ENCODE measurements at regions not wholly inside any gene's neighbourhood (a gene's known extent, or its start where the extent isn't known, plus 50 kb on each side); places are given as distances from the start of the nearest gene placed in this dataset.
"Not testable (repeated sequence)": the region's sequence is repeated elsewhere in the genome, so short reads cannot be mapped to it uniquely, and the experiment has no call there.

DNA sequence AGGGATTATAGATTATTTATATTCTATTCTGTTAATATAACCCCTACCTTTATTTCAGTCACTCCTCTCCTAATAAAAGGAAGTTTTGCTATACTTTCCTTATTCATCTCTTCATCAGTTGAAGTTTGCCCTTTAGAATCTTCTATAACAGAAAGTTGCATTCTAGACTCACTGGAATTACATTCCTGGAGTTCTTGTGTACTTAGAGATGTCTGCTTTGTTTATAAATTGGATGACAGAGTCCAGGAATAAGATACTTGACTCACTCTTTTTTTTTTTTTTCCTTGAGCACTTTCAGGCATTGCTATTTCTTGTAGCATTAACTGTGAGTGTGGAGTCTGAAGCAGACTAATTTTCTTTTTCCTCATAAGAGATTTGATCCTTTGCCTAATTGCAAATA, 640.8 kb downstream of the XPNPEP1 start:
- peak; percentile 49 for DNase-seq (ENCODE audit: low read depth)

DNA sequence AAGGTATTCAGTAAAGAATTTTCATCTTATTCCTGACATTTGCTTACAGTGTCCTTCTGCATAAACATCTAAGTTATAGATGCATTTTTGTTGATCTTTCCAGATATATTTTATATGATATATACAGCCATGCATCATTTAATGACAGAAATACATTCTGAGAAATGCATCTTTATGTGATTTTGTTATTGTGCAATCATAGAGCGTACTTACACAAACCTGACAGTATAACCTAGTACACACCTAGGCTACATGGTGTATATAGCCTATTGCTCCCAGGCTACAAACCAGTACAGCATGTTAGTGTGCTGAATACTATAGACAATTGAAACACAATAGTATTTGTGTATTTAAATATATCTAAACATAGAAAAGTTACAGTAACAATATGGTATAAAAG, 642.0 kb downstream of the XPNPEP1 start:
- no peak for DNase-seq (ENCODE audit: low read depth)

DNA sequence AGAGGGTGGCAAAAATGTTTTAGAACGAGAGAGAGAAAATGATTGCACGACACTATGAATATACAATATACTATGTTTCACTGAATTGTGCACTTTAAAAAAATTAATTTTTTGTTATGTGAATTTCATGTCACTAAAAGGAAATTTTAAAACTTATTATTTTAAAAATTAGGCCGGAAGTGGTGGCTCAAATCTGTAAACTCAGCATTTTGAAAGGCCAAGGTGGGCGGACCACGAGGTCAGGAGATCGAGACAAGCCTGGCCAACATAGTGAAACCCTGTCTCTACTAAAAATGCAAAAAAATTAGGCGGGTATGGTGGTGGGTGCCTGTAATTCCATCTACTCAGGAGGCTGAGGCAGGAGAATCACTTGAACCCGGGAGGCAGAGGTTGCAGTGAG, 642.5 kb downstream of the XPNPEP1 start:
- no peak for DNase-seq (ENCODE audit: low read depth)

DNA sequence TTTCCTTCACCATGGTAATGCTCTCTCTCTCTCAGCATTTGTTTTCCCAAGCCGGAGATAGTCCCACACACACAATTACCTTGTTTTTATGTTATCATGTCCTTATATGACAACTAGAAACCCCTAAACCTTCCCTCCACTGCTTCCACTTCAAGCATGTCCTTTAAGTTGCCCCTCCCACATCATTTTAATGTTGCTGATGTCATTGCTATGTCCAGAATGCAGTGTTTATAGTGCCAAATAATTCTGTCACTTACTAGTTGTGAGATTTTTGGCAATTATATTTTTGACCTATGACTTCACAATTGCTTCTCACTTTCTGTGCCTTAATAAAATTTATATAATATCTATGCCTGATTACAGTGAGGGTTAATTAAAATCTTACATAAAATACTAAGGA, 645.9 kb downstream of the XPNPEP1 start:
- no peak for DNase-seq (ENCODE audit: low read depth)

DNA sequence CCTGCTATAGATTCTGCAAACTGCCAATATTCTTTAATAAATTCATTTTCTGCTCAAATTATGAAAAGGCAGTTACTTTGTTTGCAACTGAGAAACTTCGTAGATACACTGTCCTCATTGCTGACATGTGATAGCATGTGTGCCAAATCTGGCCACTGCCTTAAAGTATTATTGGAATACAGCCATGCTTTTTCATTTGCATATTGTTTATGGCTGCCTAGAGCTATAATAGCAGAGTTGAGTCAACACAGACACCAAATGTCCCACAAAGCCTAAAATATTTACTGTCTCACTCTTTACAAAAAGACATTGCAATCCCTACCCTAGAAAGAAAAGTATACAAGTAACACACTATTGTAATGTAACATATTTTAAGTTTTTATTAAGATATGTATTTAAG, 647.4 kb downstream of the XPNPEP1 start:
- DNase-seq (ENCODE audit: low read depth) = no peak

DNA sequence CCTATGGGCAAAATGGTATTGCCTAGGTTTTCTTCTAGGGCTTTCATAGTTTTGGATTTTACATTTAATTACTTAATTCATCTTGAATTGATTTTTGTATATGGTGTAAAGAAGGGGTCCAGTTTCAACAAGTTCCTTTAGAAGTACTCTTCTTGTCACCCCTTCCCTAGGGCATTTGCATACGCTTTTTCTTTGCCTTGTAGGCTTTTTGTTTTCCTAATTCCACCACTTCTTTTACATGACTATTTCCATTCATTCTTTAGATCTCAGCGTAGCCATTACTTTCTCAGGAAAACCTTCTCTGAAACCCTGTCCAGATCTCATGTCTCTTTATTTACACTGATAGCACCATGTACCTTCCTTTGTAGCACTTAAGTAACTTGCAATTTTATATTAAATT, 648.6 kb downstream of the XPNPEP1 start:
- no peak for DNase-seq (ENCODE audit: low read depth)

DNA sequence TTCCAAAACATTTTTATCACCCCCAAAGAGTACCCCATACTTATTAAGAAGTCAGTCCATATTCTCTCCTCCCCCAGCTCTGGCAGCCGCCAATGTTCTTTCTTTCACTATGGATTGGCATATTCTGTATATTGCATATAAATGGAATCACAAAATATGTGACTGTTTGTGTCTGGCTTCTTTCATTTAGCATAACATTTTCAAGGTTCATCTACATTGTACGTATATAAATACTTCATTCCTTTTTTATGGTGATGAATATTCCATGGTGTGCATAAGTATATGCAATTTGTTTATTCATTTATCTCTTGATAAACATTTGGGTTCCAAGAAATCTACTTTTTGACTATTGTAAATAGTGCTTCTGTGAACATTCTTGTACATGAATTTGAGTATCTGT, 653.1 kb downstream of the XPNPEP1 start:
- DNase-seq (ENCODE audit: low read depth) = no peak

DNA sequence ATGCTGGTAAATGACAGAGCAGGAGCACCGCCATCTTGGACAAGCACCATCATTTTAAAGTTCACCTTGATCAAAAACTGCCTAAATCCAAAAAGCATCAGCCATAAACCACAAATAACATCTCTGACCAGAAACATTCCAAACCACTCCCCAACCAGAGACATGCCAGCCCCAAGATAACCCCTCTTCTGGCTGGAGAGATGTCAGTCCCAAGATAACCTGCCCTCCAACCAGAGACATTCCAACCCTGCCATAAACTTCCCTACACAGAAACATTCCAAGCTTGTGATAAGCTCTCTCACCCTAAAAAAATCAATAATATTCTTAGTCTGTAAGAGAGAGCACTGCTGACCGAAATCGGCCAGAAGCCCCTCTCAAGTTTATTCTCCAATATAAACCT, 659.3 kb downstream of the XPNPEP1 start:
- no peak for DNase-seq (ENCODE audit: low read depth)

DNA sequence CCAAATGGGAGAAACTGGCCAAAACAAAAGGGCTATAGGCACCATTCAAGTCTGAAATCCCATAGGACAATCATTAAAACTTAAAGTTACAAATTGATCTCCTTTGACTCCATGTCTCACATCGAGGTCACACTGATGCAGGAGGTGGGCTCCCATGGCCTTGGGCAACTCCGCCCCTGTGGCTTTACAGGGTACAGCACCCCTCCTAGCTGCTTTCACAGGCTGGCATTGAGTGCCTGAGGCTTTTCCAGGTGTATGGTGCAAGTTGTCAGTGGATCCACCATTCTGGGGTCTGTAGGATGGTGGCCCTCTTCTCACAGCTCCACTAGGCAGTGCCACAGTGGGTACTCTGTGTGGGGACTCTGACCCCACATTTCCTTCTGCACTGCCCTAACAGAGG, 662.1 kb downstream of the XPNPEP1 start:
- no peak for DNase-seq (ENCODE audit: low read depth)

DNA sequence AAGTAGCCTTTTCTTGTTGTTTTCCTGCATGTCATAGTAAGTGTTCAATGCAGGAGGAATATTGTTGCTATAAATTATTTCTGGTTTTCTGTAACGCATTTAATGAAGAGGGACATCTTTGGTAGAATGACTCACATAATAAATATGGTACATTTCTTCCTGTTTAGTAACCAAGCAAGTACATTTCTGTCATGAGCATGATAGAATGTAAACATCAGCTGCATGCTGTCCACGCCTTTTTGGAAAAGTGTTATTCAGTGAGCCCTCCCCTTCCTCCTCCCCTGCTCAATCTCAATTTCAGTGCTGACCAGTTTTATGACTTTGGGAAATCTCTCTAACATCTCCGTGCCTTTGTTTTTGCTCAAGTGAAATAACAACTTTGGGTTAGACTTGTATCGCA, 664.0 kb downstream of the XPNPEP1 start:
- no peak for DNase-seq (ENCODE audit: low read depth)

DNA sequence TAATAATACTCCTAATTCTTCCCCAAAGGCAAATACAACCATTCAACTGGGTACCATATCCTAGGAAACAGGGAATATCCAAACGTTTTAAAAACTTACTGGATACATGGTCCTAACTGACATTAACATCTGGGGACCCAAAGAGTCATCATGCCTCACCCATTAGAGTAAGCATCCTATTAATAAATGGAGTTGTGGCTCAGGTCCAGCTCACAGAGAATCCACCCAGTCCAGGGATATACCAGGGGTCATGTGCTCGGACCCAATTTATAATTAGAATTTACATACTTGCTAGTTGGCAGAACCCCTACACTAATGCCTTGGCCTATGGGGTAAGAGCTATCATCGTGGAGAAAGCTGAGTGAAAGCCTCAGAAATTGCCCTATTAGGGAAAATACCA, 670.0 kb downstream of the XPNPEP1 start:
- DNase-seq (ENCODE audit: low read depth) = no peak

DNA sequence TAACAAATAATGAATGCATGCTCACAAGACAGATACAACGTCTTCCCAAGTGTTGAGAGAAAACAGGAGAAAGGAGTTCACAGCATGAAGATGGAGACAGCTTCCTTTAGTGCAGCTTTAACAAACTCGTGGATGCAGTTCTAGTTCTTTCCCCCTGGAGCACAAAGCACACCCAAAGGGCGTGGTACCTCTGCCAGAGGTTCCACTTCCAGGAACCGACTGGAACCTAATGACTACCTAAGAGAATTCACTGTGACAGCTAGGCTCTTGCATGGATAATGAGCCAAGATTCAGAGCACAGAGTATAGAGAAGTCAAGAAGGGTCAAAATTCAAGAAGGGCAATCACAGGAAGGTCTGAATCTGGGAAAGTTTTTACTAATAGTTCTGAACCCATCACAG, 673.2 kb downstream of the XPNPEP1 start:
- no peak for DNase-seq (ENCODE audit: low read depth)

DNA sequence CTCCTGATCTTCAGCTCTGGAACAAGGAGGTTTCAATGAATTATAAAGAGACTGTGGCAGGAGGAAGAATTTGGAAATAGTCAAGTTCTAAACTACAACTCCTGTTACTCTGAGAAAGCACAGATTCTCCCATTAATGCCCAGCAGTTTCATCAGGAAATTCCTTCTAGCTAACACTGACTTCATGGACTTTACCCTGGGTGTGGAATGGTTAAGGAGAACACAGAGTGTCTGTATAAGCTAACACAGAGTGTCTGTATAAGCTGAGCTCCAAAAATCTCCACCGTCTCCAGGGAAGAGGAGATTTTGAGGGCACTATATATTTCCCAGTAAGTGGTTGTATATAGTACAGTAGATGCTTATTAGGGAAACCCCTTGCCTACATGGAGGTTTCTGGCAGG, 675.5 kb downstream of the XPNPEP1 start:
- no peak for DNase-seq (ENCODE audit: low read depth)

DNA sequence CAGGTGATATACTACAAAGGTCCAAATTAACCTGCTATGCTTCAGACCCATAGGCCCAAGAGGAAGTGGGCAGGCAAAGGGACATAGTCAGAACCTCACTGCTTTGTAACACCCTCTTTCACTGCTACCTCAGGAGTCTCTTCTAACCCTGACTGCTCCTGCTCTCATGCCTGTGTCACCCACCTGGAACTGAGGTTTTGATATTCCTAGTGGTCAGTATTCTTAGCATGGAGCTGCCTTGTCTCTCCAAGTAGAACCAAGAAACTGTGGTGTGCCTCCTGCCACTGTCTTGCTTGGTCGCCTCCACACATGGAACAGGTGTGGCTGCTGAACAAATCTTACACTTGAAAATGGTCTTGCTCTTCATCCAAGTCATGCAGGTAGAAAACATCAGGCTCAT, 677.5 kb downstream of the XPNPEP1 start:
- no peak for DNase-seq (ENCODE audit: low read depth)

DNA sequence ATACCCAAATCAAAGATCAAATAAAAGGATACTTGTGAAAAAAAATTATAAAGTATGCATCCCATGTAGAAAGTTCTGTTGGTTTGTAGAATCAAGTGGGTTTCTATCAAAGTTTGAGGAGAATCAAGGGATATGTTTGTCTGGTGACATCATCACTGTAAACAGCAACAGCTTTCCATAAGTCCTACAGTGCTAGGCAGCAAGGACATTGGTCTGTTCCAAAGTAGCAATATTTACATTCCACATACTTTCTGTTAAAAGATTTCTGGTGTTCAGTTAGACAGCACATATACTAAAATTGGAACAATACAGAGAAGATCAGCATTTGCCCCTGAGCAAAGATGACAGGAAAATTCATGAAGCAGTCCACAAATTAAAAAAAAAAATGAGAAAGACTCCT, 683.9 kb downstream of the XPNPEP1 start:
- DNase-seq (ENCODE audit: low read depth) = no peak

DNA sequence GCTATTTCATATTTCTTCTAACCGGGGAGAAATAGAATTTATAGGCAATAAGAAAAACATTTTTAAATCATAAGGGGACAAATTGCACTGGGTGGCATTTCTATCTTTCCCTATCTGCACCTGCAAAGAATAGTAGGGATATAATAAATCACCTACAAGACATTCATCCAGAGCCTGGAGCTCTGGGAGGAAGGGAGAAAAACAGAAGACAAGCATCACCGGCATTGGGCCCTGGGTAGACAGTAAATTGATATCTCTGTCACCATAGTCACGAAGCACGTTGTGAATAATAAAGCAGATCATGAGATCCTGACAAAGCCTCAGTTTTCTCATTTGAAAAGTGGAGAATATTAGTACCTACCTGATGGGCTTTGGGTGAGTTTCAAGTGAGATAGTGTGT, 685.6 kb downstream of the XPNPEP1 start:
- DNase-seq (ENCODE audit: low read depth) = no peak

DNA sequence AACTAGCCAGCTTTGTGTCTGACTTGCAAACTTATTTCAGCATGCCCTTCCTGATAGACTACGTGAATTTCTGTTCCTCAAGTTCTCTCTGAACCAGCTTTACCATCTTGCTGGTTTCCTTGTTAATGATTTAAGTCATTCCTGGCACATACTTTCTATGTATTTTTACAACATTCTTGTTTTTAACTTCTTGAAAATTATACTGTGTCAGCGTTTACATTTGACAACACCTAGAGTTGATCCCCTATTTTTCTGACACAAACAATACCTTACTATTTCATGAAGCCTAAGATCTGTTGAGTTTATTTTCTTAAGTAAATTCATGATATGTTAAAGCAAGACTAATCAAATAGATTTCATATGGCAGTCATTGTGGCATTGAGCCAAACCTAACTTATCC, 686.3 kb downstream of the XPNPEP1 start:
- no peak for DNase-seq (ENCODE audit: low read depth)

DNA sequence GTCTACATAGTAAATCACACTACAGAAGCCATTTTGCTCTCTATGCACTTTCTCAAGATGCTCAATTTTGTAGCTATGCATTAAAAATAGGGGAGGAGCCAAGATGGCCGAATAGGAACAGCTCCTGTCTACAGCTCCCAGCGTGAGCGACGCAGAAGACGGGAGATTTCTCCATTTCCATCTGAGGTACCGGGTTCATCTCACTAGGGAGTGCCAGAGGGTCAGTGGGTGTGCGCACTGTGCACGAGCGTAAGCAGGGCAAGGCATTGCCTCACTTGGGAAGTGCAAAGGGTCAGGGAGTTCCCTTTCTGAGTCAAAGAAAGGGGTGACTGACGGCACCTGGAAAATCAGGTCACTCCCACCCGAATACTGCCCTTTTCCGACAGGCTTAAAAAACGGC, 699.8 kb downstream of the XPNPEP1 start:
- DNase-seq (ENCODE audit: low read depth) = not testable (repeated sequence)

DNA sequence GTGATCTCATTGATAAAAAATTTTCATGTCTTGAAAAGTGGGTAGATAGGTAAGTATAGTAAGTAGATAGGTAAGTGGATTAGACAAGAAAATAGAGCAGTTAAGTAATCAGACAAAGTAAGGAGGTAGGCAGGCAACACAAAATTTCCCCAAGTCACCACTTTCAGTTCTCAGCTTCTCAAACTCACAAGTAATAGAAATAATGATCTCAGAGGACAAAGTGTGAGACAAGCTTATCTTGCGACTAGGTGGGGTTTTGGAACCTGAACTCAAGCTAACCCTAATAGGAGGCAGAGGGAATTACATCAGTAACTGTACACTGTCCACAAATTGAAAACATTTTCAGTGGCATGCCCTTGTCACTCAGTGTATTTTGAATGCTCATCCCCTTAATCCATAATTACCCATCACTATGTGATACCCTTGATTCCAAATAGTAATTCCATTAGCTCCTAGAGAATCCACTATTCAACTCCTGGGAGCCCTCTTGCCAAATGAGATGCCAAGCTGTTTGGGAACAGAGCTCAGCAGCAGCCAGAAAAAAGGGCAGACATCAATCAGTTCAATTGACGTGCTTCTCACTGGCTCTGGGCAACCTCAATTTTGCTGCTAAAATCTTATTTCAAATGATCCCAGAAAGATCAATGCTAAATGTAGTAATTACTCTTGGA, 703.2 kb downstream of the XPNPEP1 start:
- DNase-seq (ENCODE audit: low read depth) = no peak

DNA sequence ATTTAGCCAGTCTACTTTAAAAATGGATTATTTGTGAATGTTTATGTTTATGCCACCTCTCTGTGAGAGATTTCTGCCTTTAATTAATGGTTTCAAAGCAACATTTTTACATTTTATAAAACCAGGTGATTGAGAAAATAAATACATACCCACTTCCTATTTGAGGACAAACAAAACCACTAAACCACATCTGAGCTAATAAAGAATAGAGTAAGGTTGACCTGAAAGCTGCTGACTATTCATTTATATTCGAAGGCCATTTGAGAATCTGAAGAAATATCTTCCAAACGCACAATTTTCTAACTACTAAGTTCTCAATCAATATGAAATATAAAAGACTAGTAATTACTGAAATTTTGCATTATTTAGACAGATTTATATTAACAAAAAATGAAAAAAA, 705.1 kb downstream of the XPNPEP1 start:
- DNase-seq (ENCODE audit: low read depth) = no peak

DNA sequence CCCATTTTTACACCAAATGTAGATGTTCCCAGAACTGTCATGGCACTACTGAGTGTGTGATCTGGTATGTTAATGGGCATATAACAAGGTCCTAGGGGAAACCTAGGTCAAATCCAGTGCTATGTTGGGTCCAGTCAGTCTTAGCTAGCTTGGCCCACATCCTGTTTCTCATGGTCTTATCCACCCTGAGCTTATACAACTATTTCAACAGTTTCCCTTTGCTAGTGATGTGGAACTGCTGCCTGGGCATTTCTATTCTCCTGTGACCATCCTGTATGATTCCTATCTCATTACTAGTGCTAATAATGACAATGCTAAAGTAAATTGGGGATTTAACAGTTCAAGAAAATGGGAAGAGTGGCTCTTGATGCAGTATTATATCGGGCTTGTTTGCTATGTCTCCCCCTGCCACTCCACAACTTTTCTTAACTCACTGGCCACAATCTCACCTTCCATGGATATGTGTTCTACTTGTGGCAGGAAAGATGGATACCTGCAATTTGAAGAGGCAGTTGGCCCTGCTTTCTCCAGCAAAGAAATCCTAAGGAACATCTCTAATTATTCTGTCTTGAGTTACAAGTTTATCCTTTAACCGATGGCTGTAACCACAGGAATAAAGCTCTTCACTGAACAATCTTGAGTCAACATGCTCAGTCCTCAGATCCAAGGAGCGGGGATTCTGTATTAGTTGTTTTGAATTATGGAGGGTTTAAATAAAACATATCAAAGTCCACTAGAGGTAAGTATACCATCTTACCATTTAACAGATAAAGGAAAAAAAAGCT, 707.8 kb downstream of the XPNPEP1 start:
- DNase-seq (ENCODE audit: low read depth) = peak; percentile 51

DNA sequence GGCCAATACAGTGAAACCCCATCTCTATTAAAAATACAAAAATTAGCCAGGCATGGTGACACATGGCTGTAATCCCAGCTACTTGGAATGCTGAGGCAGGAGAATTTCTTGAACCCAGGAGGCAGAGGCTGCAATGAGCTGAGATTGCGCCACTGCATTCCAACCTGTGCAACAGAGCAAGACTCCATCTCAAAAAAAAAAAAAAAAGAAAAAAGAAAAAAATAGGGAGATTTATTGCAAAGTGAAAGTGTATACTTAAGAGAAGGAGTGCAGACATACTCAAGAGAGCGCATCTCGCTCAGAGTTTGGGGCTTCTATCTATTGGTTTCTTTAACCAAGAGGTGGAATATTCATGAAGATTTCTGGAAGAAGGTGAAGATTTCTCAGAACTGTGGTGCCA, 708.4 kb downstream of the XPNPEP1 start:
- DNase-seq (ENCODE audit: low read depth) = not testable (repeated sequence)

DNA sequence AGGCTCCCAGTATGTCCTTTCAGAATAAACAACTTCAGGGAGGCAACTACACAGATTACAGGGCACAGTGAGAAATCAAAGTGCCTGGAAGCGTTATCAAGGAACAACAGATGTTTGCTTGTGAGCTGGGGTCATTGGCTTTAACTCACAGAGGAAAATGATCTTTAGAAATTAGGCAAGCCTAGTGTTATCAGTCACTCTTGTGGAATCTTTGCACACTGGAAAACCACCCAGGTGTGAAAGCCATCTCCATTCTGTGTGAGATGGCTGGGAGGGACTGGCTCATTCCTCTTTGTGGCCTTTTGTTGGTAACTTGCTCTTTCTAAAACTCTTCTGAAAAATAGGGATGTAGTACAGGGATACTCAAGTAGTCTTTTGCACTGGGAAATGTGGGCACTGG, 716.0 kb downstream of the XPNPEP1 start:
- no peak for DNase-seq (ENCODE audit: low read depth)

All from HT1080 (cell line).